K562 (cell line): ENCODE measurements at regions not wholly inside any gene's neighbourhood (a gene's known extent, or its start where the extent isn't known, plus 50 kb on each side); places are given as distances from the start of the nearest gene placed in this dataset.

Source experiments
- ATAC-seq: fragments of 200-7000 bp; cut with Tn5 transposase; 3 replicates; pipeline ENCODE4 v1.9.1; 2020; ENCODE audit warnings: moderate library complexity
- BruUV-seq: library from RNA; stranded (reverse); fragments of 400-500 nt; replicated peaks from 2 replicates; lab custom pipeline; 2021; lab: Mats Ljungman, UMichigan
- CTCF ChIA-PET: fragments of 300-600 bp; formaldehyde crosslinking; extraction: SDS; loops from one replicate; lab custom pipeline; 2021; ENCODE audit warnings: low intra/inter-chr PET ratio; lab: Yijun Ruan, JAX
- POLR2A ChIA-PET: fragments of 300-600, 350-650 bp; sonication (Branson Sonifier 250); formaldehyde crosslinking; extraction: SDS; loops from one replicate; lab custom pipeline; 2021; ENCODE audit warnings: antibody characterized with exemption, inconsistent platforms; lab: Yijun Ruan, JAX
- DNase-seq, 4 experiments: peaks; one replicate each; pipeline versions ENCODE4 v3.0.0 to v3.0.0-alpha.2; 2011 to 2018; ENCODE audit warnings: low spot score in 3 of 4, mixed read lengths in 3 of 4; ENCODE audit errors: extremely low read depth in 1 of 4
- FAIRE-seq: peaks from 2 replicates; lab custom pipeline; 2011; peaks lifted over from hg19 to GRCh38; lab: Jason Lieb, UNC
- H2AFZ ChIP-seq: 2 replicates; pipeline ENCODE4 v1.6.0; 2011; ENCODE audit warnings: low read depth, low read length, control low read depth, inconsistent platforms
- H3K27ac ChIP-seq: fragments of 200-600 bp; 3 replicates; pipeline ENCODE4 v1.8.0; 2011; ENCODE audit warnings: low read depth, mild to moderate bottlenecking, control low read depth, inconsistent platforms, low read length, moderate library complexity, mixed read lengths; ENCODE audit errors: extremely low read depth
- H3K27me3 ChIP-seq, 2 experiments: fragments of 300-600 bp in 1 of 2; 2 replicates in 1 of 2; 3 replicates in 1 of 2; pipeline versions ENCODE4 v1.6.0 to v1.8.0; 2011; ENCODE audit warnings: inconsistent platforms in 2 of 2, low read length in 2 of 2, mild to moderate bottlenecking in 1 of 2, mixed read lengths in 1 of 2, moderate library complexity in 1 of 2; ENCODE audit not compliant: control insufficient read depth in 2 of 2, insufficient read depth in 2 of 2
- H3K36me3 ChIP-seq: fragments of 300-600 bp; 3 replicates; pipeline ENCODE4 v1.8.0; 2011; ENCODE audit warnings: mild to moderate bottlenecking, low read length, inconsistent platforms; ENCODE audit not compliant: control insufficient read depth, insufficient read depth
- H3K4me1 ChIP-seq, 2 experiments: fragments of 200-600 bp in 1 of 2; replicated peaks in 1 of 2; 2 replicates in 1 of 2; 3 replicates in 1 of 2; pipeline versions ENCODE4 v1.5.1 to v1.8.0; 2011; ENCODE audit warnings: inconsistent platforms in 2 of 2, low read length in 2 of 2, mild to moderate bottlenecking in 1 of 2, mixed read lengths in 1 of 2, moderate library complexity in 1 of 2; ENCODE audit not compliant: control insufficient read depth in 2 of 2, insufficient read depth in 2 of 2
- H3K4me2 ChIP-seq: 2 replicates; pipeline ENCODE4 v1.6.1; 2011; ENCODE audit warnings: low read length, control low read depth, inconsistent platforms, mixed read lengths; ENCODE audit not compliant: insufficient read depth
- H3K4me3 ChIP-seq: fragments of 200-600 bp; sonication (generic), shearing (Covaris generic); 2 replicates; pipeline ENCODE4 v1.5.1; 2016; ENCODE audit warnings: control low read depth, inconsistent platforms
- H3K79me2 ChIP-seq: fragments of 200-600 bp; 3 replicates; pipeline ENCODE4 v1.8.0; 2011; ENCODE audit warnings: low read length, inconsistent platforms; ENCODE audit not compliant: control insufficient read depth, insufficient read depth
- H3K9ac ChIP-seq, 2 experiments: 2 replicates each; pipeline versions ENCODE4 v1.6.0 to v1.6.1; 2011; ENCODE audit warnings: low read depth in 2 of 2, low read length in 2 of 2, control low read depth in 1 of 2, inconsistent platforms in 1 of 2, mild to moderate bottlenecking in 1 of 2, mixed read lengths in 1 of 2; ENCODE audit not compliant: insufficient read depth in 1 of 2
- H3K9me1 ChIP-seq: one replicate; pipeline ENCODE4 v1.6.0; 2011; ENCODE audit warnings: inconsistent platforms, mild to moderate bottlenecking, low read length, moderate library complexity; ENCODE audit not compliant: control insufficient read depth, insufficient read depth
- H3K9me3 ChIP-seq: replicated peaks from 2 replicates; pipeline ENCODE4 v1.5.1; 2011; ENCODE audit warnings: low read depth, low read length, inconsistent platforms; ENCODE audit not compliant: control insufficient read depth, insufficient read depth
- H4K20me1 ChIP-seq: replicated peaks from 2 replicates; pipeline ENCODE4 v1.6.1; 2011; ENCODE audit warnings: low read length, inconsistent platforms, mixed read lengths; ENCODE audit not compliant: control insufficient read depth, insufficient read depth
- CAMTA2 ChIP-seq: fragments of 250-450 bp; sonication (Bioruptor Pico); conservative IDR thresholded peaks from 2 replicates; pipeline ENCODE4 v1.5.1; 2022
- CEBPB ChIP-seq: fragments of 450-650 bp; IDR thresholded peaks from 2 replicates; pipeline ENCODE4 v1.6.1; 2016; ENCODE audit warnings: missing genetic modification characterization, missing compliant biosample characterization
- DACH1 ChIP-seq: fragments of 450-650 bp; IDR thresholded peaks from 2 replicates; pipeline ENCODE4 v1.6.1; 2018; ENCODE audit not compliant: partially characterized antibody
- KLF6 ChIP-seq: fragments of 250-450 bp; sonication (Bioruptor Pico); IDR thresholded peaks from 2 replicates; pipeline ENCODE4 v1.4.0; 2020; ENCODE audit warnings: mild to moderate bottlenecking, moderate library complexity, borderline replicate concordance
- LARP7 ChIP-seq: fragments of 450-650 bp; IDR thresholded peaks from 2 replicates; pipeline ENCODE4 v1.6.1; 2016
- NFIX ChIP-seq: fragments of 250-450 bp; sonication (Bioruptor Pico); IDR thresholded peaks from 2 replicates; pipeline ENCODE4 v1.4.0; 2020; ENCODE audit warnings: low read depth, mild to moderate bottlenecking, moderate library complexity
- ZBED1 ChIP-seq: IDR thresholded peaks from 2 replicates; pipeline ENCODE4 v1.6.1; 2014
- WGBS: fragments of 100-300 bp; shearing (Covaris generic); methylation state at CpG from one replicate; pipeline ENCODE4 v1.1.6; 2016; ENCODE audit warnings: low coverage, mixed read lengths; ENCODE audit not compliant: insufficient coverage; ENCODE audit errors: missing lambda C conversion rate; 5-methylcytosine and 5-hydroxymethylcytosine counted together
- in situ Hi-C: fragments of 300-500 bp; cut with MboI; formaldehyde crosslinking; loops from 4 replicates; pipeline ENCODE4 v1.15.0; 2018; ENCODE audit warnings: inconsistent platforms, mixed read lengths
- intact Hi-C: fragments of 100-400 bp; cut with micrococcal nuclease; formaldehyde crosslinking; loops from 2 replicates; pipeline ENCODE4 v1.14.2; 2022
- TF ChIP-seq, protein P1 (sequence below): fragments of 450-650 bp; IDR thresholded peaks from 2 replicates; pipeline ENCODE4 v1.6.1; 2016
- TF ChIP-seq, protein P2 (sequence below): sonication (generic); formaldehyde crosslinking; IDR thresholded peaks from 2 replicates; pipeline ENCODE4 v1.8.1; 2023; ENCODE audit warnings: mild to moderate bottlenecking, missing genetic modification reagents

DNA sequence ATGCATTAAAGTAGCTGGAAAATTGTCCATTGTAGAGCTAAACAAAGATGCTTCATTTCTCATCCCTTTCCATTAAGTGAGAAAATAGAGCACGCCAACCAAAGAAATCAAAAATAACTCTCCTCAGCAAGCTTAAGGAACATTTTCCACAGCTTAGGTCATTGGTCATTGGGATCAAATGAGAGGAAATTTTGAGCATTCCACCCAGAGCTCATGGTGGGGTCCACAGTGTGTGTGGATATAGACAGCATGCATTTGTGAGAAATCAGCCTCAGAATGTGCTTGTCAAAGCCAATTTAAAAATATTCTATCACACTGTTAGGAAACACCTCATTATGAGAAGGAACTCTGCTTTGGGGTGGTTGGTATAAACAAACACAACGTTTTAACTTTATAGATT, 97.2 kb downstream of the HDGFL1 start (continued):
- TF ChIP-seq LARP7: no peak
- no peak for TF ChIP-seq DACH1
- no peak for TF ChIP-seq CAMTA2 (CRISPR knock-in tag)
- TF ChIP-seq NFIX (CRISPR knock-in tag): no peak
- no peak for TF ChIP-seq KLF6
- no peak for TF ChIP-seq ZBED1
- TF ChIP-seq, protein P1, sequence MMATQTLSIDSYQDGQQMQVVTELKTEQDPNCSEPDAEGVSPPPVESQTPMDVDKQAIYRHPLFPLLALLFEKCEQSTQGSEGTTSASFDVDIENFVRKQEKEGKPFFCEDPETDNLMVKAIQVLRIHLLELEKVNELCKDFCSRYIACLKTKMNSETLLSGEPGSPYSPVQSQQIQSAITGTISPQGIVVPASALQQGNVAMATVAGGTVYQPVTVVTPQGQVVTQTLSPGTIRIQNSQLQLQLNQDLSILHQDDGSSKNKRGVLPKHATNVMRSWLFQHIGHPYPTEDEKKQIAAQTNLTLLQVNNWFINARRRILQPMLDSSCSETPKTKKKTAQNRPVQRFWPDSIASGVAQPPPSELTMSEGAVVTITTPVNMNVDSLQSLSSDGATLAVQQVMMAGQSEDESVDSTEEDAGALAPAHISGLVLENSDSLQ: no peak

DNA sequence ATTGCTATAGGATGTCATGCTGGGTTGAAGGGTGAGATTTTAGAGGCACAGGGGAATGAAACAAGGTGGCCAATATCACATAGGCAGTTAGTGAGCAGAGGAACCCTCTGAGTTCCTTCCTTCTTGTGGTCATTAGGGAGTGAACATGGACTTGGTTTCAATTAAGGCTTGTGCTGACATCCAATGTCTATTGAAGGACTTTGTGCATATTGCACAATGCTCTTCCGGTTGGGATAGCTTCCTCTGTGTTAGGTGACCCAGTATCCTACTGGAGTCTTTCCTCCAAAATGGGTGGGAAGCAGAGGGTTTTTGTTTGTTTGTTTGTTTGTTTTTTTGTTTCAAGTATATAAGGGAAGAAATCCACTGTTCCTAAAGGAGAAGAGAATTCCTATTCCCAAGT, 98.5 kb downstream of the HDGFL1 start:
- intact Hi-C loops: no loop called here
- no peak for FAIRE-seq
- H3K9ac ChIP-seq: no peak overlapping the region
- H3K27ac ChIP-seq: no peak overlapping the region
- BruUV-seq: no TSS peak
- no peaks in the 10 kb centered on the region for H3K9me3 ChIP-seq
- CTCF ChIA-PET: no interaction called here
- no peak overlapping the region for H2AFZ ChIP-seq
- H3K79me2 ChIP-seq: no peaks in the 10 kb centered on the region
- 5% methylated on average over 1 of the region's 1 CpG for WGBS
- no peak for ATAC-seq
- POLR2A ChIA-PET: no interaction called here
- no peak for DNase-seq
- no peaks in the 10 kb centered on the region for H3K4me1 ChIP-seq
- in situ Hi-C loops: no loop called here
- H3K27me3 ChIP-seq: no peaks in the 10 kb centered on the region
- H4K20me1 ChIP-seq: no peaks in the 10 kb centered on the region
- no peak overlapping the region for H3K4me2 ChIP-seq
- H3K9me1 ChIP-seq: no peaks in the 10 kb centered on the region
- H3K4me3 ChIP-seq: no peak overlapping the region
- no peaks in the 10 kb centered on the region for H3K36me3 ChIP-seq
- peak; percentile 44 for TF ChIP-seq CEBPB (tag)
- TF ChIP-seq, protein P2, sequence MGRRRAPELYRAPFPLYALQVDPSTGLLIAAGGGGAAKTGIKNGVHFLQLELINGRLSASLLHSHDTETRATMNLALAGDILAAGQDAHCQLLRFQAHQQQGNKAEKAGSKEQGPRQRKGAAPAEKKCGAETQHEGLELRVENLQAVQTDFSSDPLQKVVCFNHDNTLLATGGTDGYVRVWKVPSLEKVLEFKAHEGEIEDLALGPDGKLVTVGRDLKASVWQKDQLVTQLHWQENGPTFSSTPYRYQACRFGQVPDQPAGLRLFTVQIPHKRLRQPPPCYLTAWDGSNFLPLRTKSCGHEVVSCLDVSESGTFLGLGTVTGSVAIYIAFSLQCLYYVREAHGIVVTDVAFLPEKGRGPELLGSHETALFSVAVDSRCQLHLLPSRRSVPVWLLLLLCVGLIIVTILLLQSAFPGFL: no peak
